ENCODE measurements at regions not wholly inside any gene's neighbourhood (a gene's known extent, or its start where the extent isn't known, plus 50 kb on each side); places are given as distances from the start of the nearest gene placed in this dataset.

GRCh38 chr6:44011350-44011920 is 115.8 kb downstream of the MRPL14 start:
- DNase-seq (ENCODE audit: low read depth), result no peak
- H3K4me3 ChIP-seq (ENCODE audit: low read depth, low read length), result no peak overlapping the region

DNA sequence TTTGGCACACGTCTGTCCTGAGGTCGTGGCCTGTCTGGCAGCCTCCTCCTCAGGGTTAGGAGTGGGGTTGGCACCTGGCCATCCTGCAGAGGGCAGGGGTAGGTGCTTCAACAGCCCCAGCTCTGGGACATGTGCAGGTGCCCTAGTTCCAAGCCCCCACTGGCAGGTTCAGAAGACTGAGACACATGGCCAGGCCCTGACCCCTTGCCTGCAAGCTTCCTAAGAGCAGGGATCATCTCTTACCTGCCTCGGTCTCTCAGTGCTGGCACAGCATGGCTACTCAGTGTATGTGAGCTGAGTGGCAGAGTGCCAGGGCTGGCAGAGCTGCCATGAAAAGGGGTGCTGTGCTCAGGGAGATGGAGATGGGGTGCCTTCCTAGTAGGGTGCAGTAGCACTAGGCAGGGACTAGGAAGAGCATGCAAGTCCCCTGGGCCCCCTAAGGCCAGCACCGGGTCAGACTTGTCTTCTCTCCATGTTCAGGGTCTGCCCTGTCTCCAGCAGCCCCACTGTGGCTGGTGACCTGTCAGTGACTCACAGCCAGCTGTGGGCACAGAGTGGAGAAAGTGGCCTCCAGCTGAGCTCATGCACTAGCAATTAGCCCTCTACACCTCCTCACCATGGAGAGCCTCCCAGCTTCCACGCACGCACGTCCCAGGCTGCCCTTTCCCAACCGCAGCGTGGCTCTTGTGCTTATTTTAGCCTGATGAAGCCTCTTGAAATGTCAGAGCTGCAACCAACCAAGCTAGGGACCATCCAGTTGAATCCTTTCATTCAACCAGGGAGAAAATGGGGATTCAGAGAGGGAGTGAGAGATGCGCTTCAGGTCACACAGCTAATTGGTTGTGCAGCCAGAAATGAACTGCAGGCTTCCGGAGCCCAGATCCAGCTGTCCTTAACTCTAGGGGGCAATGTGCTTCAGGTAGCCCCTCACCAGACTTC is 116.6 kb downstream of the MRPL14 start:
- no peak for TF ChIP-seq CTCF (conservative IDR thresholded peaks at IDR 0.05; ENCODE audit: low read depth, low read length)
- DNase-seq (ENCODE audit: low read depth), result peak; percentile 92
- H3K4me3 ChIP-seq (ENCODE audit: low read depth, low read length), result no peak overlapping the region

More at GRCh38 chr6:44011350-44011920, 115.8 kb downstream of the MRPL14 start:
- TF ChIP-seq CTCF (conservative IDR thresholded peaks at IDR 0.05; ENCODE audit: low read depth, low read length), result no peak

GRCh38 chr6:44009425-44010321 is 117.6 kb downstream of the MRPL14 start:
- H3K4me3 ChIP-seq (ENCODE audit: low read depth, low read length), result no peak overlapping the region
- DNase-seq (ENCODE audit: low read depth), result no peak
- TF ChIP-seq CTCF (conservative IDR thresholded peaks at IDR 0.05; ENCODE audit: low read depth, low read length), result no peak

DNA sequence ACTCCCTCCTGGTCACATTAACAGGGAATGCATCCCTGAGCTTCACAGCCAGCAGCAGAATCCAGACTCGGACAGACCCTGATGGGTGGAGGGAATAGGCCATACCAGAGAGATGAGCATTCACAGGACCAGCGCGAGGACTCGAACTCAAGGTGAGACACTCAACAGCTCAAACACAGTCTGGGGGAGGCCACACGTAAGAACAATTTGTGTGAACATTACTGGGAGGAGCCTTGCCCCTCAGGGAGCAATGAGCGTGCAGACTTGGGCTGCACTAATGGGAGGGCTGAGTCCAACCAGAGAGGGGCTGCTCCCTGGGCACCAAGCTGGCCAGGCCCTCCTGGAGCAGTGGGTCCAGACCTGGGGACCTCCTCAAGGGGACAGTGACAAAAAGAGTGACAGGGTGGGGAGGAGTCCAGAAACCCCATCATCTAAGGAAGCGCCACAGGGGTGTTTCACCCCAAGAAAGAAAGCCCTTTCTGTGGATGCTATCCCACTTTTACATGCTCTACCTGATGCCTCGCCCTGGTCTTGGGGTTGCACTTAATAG is 118.4 kb downstream of the MRPL14 start:
- no peak for DNase-seq (ENCODE audit: low read depth)
- no peak overlapping the region for H3K4me3 ChIP-seq (ENCODE audit: low read depth, low read length)
- no peak for TF ChIP-seq CTCF (conservative IDR thresholded peaks at IDR 0.05; ENCODE audit: low read depth, low read length)

DNA sequence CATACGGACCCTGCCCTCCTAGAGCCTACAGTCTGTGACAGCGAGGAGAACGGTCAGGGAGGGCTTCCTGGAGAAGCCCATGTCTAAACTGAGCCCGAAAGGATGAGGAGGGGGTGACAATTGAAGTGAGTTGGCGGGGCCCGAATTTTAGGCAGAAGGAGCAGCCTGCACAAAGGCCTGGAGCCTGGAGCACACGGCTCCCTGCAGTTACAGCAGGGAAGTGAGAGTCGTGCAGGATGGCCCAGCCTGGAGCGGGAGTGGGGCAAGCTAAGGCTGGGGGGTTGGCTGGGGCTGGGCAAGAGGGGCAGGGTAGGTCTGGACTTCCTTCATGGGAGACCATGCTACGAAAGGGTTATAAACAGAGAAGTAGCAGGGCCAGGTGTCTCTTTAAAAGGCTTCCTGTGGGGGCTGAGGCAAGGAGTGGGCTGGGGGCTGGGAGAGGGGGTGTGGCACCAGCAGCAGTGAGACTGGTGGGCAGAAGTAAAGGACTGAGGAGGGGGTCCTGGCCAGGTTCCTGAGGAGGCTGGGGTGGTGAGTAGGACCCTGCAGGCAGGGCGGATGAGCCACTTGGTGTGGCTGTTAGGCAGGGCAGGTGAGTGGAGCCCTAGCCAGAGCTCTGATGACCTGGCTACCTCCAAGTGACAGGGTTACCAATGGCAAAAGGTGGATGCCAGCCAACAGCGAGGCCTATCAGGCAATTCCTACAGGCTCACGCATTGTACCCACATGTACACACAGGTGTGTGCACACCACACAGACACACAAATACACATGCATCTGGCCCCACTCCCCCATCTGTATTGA is 119.2 kb downstream of the MRPL14 start:
- H3K4me3 ChIP-seq (ENCODE audit: low read depth, low read length), result no peak overlapping the region
- DNase-seq (ENCODE audit: low read depth), result no peak
- no peak for TF ChIP-seq CTCF (conservative IDR thresholded peaks at IDR 0.05; ENCODE audit: low read depth, low read length)

GRCh38 chr6:44006872-44007303 is 120.4 kb downstream of the MRPL14 start:
- H3K4me3 ChIP-seq (ENCODE audit: low read depth, low read length), result no peak overlapping the region
- no peak for TF ChIP-seq CTCF (conservative IDR thresholded peaks at IDR 0.05; ENCODE audit: low read depth, low read length)
- no peak for DNase-seq (ENCODE audit: low read depth)
